NCI-H2107 (cell line): ENCODE measurements at regions not wholly inside any gene's neighbourhood (a gene's known extent, or its start where the extent isn't known, plus 50 kb on each side); places are given as distances from the start of the nearest gene placed in this dataset.
"Not testable (repeated sequence)": the region's sequence is repeated elsewhere in the genome, so short reads cannot be mapped to it uniquely, and the experiment has no call there.

ENCODE experiments used
- DNase-seq: peaks from one replicate; lab custom pipeline; 2025; lab: John Stamatoyannopoulos, UW

- not testable (repeated sequence) for DNase-seq
Observed at GRCh38 chr3:156048483-156048882, 71.9 kb upstream of the KCNAB1 start.

- DNase-seq = no peak
Observed at GRCh38 chr3:156050918-156051317, 69.5 kb upstream of the KCNAB1 start.

- no peak for DNase-seq
Observed at GRCh38 chr3:156051651-156052050, 68.7 kb upstream of the KCNAB1 start.

GRCh38 chr3:156052115-156052514 lies 68.3 kb upstream of the KCNAB1 start:
- no peak for DNase-seq

- DNase-seq = no peak
Observed at GRCh38 chr3:156059950-156060501, 60.4 kb upstream of the KCNAB1 start.

GRCh38 chr3:156068151-156068550 lies 52.2 kb upstream of the KCNAB1 start:
- not testable (repeated sequence) for DNase-seq

- DNase-seq = no peak
Observed at GRCh38 chr3:156070028-156070427, 50.4 kb upstream of the KCNAB1 start.
